ENCODE measurements at regions not wholly inside any gene's neighbourhood (a gene's known extent, or its start where the extent isn't known, plus 50 kb on each side); places are given as distances from the start of the nearest gene placed in this dataset.

DNA sequence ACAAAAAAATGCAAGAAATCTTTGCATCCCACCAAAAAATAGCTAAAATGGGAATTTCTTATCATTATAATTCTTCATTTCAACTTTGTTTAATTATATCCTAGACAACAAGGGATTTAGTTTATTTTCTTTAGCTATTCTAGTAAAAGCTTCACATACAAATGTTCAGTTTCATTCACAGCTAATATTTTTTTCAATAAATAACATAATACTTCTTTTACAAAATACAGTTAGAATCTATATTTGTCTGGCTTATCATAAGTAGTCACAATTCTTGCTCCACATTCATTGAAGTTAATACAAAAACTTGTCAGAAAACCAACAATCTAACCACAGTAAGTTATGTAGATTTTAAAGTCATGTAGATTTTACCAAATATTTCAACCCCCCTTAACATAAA is 414.4 kb downstream of the FAT4 start:
- no peak for TF ChIP-seq POLR2A (IDR thresholded peaks at IDR 0.05)
- TF ChIP-seq, protein P1, sequence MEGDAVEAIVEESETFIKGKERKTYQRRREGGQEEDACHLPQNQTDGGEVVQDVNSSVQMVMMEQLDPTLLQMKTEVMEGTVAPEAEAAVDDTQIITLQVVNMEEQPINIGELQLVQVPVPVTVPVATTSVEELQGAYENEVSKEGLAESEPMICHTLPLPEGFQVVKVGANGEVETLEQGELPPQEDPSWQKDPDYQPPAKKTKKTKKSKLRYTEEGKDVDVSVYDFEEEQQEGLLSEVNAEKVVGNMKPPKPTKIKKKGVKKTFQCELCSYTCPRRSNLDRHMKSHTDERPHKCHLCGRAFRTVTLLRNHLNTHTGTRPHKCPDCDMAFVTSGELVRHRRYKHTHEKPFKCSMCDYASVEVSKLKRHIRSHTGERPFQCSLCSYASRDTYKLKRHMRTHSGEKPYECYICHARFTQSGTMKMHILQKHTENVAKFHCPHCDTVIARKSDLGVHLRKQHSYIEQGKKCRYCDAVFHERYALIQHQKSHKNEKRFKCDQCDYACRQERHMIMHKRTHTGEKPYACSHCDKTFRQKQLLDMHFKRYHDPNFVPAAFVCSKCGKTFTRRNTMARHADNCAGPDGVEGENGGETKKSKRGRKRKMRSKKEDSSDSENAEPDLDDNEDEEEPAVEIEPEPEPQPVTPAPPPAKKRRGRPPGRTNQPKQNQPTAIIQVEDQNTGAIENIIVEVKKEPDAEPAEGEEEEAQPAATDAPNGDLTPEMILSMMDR (IDR thresholded peaks at IDR 0.05): no peak
